Spleen (tissue), 11 donors: ENCODE measurements at regions not wholly inside any gene's neighbourhood (a gene's known extent, or its start where the extent isn't known, plus 50 kb on each side); places are given as distances from the start of the nearest gene placed in this dataset.
"Not testable (repeated sequence)": the region's sequence is repeated elsewhere in the genome, so short reads cannot be mapped to it uniquely, and the experiment has no call there.

ENCODE experiments used
- DNase-seq: peaks from one replicate; pipeline ENCODE4 v3.0.0-alpha.2; 2020
- H3K27ac ChIP-seq, 8 donors: fragments of 200-600 bp; sonication (generic) in 7 of 8; 1 replicate in 4 of 8; 2 replicates in 4 of 8; pipeline versions ENCODE4 v1.5.0 to v1.8.0; 2016 to 2021; ENCODE audit warnings: inconsistent platforms in 4 of 8, mild to moderate bottlenecking in 4 of 8, moderate library complexity in 1 of 8
- H3K27me3 ChIP-seq, 7 donors: fragments of 200-600 bp; sonication (generic) in 6 of 7; replicated peaks in 1 of 7; 1 replicate in 4 of 7; 2 replicates in 3 of 7; pipeline versions ENCODE4 v1.5.0 to v1.8.0; 2016 to 2021; ENCODE audit warnings: inconsistent platforms in 3 of 7, mild to moderate bottlenecking in 1 of 7
- H3K36me3 ChIP-seq, 6 donors: fragments of 200-600 bp; sonication (generic) in 5 of 6; 1 replicate in 4 of 6; 2 replicates in 2 of 6; pipeline versions ENCODE4 v1.5.0 to v1.8.0; 2016 to 2021; ENCODE audit warnings: inconsistent platforms in 2 of 6
- H3K4me1 ChIP-seq, 6 donors: fragments of 200-600 bp; sonication (generic) in 5 of 6; 1 replicate in 3 of 6; 2 replicates in 3 of 6; pipeline versions ENCODE4 v1.5.0 to v1.8.0; 2016 to 2021; ENCODE audit warnings: inconsistent platforms in 3 of 6
- H3K4me3 ChIP-seq, 8 donors: fragments of 200-600 bp; sonication (generic) in 7 of 8; 1 replicate in 4 of 8; 2 replicates in 4 of 8; pipeline versions ENCODE4 v1.5.0 to v1.8.0; 2016 to 2021; ENCODE audit warnings: inconsistent platforms in 4 of 8, mild to moderate bottlenecking in 4 of 8, moderate library complexity in 2 of 8
- H3K9me3 ChIP-seq, 8 donors: fragments of 200-600 bp; sonication (generic) in 7 of 8; 1 replicate in 4 of 8; 2 replicates in 4 of 8; pipeline versions ENCODE4 v1.5.0 to v1.8.0; 2016 to 2021; ENCODE audit warnings: inconsistent platforms in 4 of 8
- POLR2A ChIP-seq, 3 donors: fragments of 450-650 bp; IDR thresholded peaks; one replicate each; pipeline ENCODE4 v1.5.1; 2017; ENCODE audit warnings: antibody characterized with exemption in 3 of 3, mild to moderate bottlenecking in 1 of 3
- POLR2AphosphoS5 ChIP-seq, 3 donors: sonication (generic); formaldehyde crosslinking; IDR thresholded peaks; one replicate each; pipeline ENCODE4 v1.5.1; 2017; ENCODE audit warnings: antibody characterized with exemption in 3 of 3
- WGBS, 5 donors: extraction: QIAGEN DNeasy Blood & Tissue Kit in 3 of 5; methylation state at CpG; one replicate each; pipeline versions ENCODE4 v1.1.5 to v1.1.7; 2013 to 2018; 5-methylcytosine and 5-hydroxymethylcytosine counted together
- intact Hi-C: fragments of 100-400 bp; cut with DNase I; formaldehyde crosslinking; loops from one replicate; pipeline ENCODE4 v1.15.0; 2023; ENCODE audit warnings: low total_unique reads
- TF ChIP-seq, protein P1 (sequence below), 11 experiments: fragments of 200-600 bp in 7 of 11; fragments of 450-650 bp in 4 of 11; sonication (generic) in 4 of 11; IDR thresholded peaks in 8 of 11; conservative IDR thresholded peaks in 3 of 11; 1 replicate in 7 of 11; 2 replicates in 4 of 11; pipeline versions ENCODE4 v1.4.0 to v1.8.0; 2016 to 2021; ENCODE audit warnings: antibody characterized with exemption in 11 of 11, inconsistent platforms in 4 of 11, mild to moderate bottlenecking in 1 of 11
- donor health status: healthy with polysubstance abuse.
- donor health status: DM: no; HTN: no; CAD: no; lungs with moderate emphysema.
- donor health status: DM: no; HTN: no; CAD: no.
- donor health status: Bipolar disorder and iron deficiency.
- donor health status: healthy.
- donor health status: DM: no; HTN: no; CAD: no.
- donor health status: DM: yes; HTN: yes; CAD: no.

DNA sequence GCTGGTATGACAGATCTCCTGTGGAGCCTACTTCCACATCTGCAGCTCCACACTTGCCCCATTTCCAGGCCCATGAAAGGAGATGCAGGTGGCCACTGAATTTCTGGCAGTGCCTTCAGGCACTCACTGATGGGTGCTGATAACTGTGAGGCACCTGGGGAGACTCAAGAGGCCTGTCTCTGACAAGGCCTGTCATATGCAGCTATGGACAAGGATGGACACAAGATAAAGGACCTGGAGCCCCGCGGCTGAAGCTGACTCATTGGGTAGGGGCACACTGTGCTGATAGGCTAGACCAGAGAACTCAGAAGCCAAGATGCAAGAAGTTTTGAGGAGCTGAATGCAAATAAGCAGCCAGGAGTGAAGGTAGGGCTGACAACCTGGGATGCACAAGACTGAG is 81.0 kb upstream of the LRFN2 start:
- 83 to 98% (median 96%) methylated on average over 2 of the region's 2 CpGs for WGBS, 5 donors
- peak; percentile 59 for DNase-seq
- intact Hi-C loops, result no loop called here
- no peak overlapping the region for H3K4me3 ChIP-seq
- H3K4me1 ChIP-seq, result no peaks in the 10 kb centered on the region
- no peak for TF ChIP-seq POLR2AphosphoS5 (IDR thresholded peaks at IDR 0.05)
- TF ChIP-seq, protein P1, sequence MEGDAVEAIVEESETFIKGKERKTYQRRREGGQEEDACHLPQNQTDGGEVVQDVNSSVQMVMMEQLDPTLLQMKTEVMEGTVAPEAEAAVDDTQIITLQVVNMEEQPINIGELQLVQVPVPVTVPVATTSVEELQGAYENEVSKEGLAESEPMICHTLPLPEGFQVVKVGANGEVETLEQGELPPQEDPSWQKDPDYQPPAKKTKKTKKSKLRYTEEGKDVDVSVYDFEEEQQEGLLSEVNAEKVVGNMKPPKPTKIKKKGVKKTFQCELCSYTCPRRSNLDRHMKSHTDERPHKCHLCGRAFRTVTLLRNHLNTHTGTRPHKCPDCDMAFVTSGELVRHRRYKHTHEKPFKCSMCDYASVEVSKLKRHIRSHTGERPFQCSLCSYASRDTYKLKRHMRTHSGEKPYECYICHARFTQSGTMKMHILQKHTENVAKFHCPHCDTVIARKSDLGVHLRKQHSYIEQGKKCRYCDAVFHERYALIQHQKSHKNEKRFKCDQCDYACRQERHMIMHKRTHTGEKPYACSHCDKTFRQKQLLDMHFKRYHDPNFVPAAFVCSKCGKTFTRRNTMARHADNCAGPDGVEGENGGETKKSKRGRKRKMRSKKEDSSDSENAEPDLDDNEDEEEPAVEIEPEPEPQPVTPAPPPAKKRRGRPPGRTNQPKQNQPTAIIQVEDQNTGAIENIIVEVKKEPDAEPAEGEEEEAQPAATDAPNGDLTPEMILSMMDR (IDR thresholded peaks at IDR 0.05 in 8 of 11, conservative IDR thresholded peaks at IDR 0.05 in 3 of 11), result no peak
- no peak for TF ChIP-seq POLR2A (IDR thresholded peaks at IDR 0.05)
- H3K27me3 ChIP-seq, result peaks cover 0 to 11% (median 0%) of the 10 kb centered on the region in 7 donors
- H3K9me3 ChIP-seq, result peaks cover 0 to 39% (median 26%) of the 10 kb centered on the region in 8 donors
- no peak overlapping the region for H3K27ac ChIP-seq
- no peaks in the 10 kb centered on the region for H3K36me3 ChIP-seq

DNA sequence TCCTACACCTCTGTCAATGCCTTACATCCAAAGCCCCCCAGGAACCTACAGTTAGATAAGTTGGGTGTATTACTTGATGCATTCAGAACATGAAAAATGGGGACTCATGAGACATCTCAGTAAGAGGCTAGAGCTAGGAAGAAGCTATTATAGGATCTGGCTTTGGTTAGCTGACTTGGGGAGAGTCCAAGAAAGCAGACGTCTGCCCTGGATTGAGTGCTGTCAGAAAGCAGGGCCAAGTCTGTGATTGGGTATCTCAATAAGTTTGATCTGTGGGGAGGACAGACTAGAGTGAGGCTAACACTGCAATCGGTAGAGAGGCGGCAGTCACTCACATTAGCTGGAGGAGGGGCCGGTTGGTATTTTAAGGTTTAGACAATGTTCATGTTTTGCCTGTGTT is 79.4 kb upstream of the LRFN2 start:
- Histone ChIP-seq H3K9me3 (peaks cover 0 to 47% (median 26%) of the 10 kb centered on the region in 8 donors), H3K4me3 (no peak overlapping the region), H3K27ac (no peak overlapping the region), H3K36me3 (no peaks in the 10 kb centered on the region), H3K27me3 (peaks cover 0 to 9% (median 0%) of the 10 kb centered on the region in 7 donors), H3K4me1 (no peaks in the 10 kb centered on the region)
- TF ChIP-seq POLR2A (IDR thresholded peaks at IDR 0.05), result no peak
- TF ChIP-seq POLR2AphosphoS5 (IDR thresholded peaks at IDR 0.05), result no peak
- TF ChIP-seq, protein P1 (IDR thresholded peaks at IDR 0.05 in 8 of 11, conservative IDR thresholded peaks at IDR 0.05 in 3 of 11), result no peak
- intact Hi-C loops, result no loop called here
- DNase-seq, result peak; percentile 12
- WGBS, 5 donors, result 79 to 88% (median 86%) methylated on average over 4 of the region's 4 CpGs

DNA sequence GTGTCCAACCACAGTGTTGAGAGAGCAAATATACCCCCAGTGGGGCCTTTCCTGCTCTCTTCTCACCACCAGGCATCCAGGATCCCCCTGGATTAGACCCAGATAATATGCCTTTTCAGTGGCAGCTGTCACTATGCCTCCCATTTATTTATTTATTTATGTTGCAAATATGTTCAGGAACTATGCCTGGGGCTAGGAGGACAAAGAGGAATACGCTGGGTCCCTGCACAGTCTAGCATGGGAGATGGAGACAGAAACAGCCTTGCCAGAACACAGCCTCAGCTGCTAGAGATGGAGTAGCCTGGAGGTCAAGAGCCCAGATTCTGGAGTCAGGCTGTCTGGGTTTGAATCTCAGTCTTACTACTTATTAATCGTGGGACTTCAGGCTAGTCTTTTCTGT is 74.6 kb upstream of the LRFN2 start:
- no peaks in the 10 kb centered on the region for H3K36me3 ChIP-seq
- H3K4me1 ChIP-seq, result no peaks in the 10 kb centered on the region
- intact Hi-C loops, result no loop called here
- no peak for DNase-seq
- no peak overlapping the region for H3K4me3 ChIP-seq
- H3K27ac ChIP-seq, result no peak overlapping the region
- H3K27me3 ChIP-seq, result peaks cover 0 to 7% (median 0%) of the 10 kb centered on the region in 7 donors
- TF ChIP-seq POLR2A (IDR thresholded peaks at IDR 0.05) (no peak), POLR2AphosphoS5 (IDR thresholded peaks at IDR 0.05) (no peak)
- TF ChIP-seq, protein P1 (IDR thresholded peaks at IDR 0.05 in 8 of 11, conservative IDR thresholded peaks at IDR 0.05 in 3 of 11), result no peak
- 83 to 92% (median 87%) methylated on average over 2 of the region's 2 CpGs for WGBS, 5 donors
- peaks cover 0 to 43% (median 24%) of the 10 kb centered on the region in 8 donors for H3K9me3 ChIP-seq

GRCh38 chr6:40656772-40657171 is 69.6 kb upstream of the LRFN2 start:
- intact Hi-C loops, H3K4me3 ChIP-seq, H3K36me3 ChIP-seq, H3K4me1 ChIP-seq, H3K9me3 ChIP-seq, H3K27ac ChIP-seq, H3K27me3 ChIP-seq, DNase-seq: not testable (repeated sequence)
- 90 to 96% (median 94%) methylated on average over 5 of the region's 5 CpGs for WGBS, 5 donors

- DNase-seq, result no peak
- no peak overlapping the region for H3K27ac ChIP-seq
- H3K27me3 ChIP-seq, result peaks cover 0 to 11% (median 0%) of the 10 kb centered on the region in 7 donors
- no peaks in the 10 kb centered on the region for H3K36me3 ChIP-seq
- no peaks in the 10 kb centered on the region for H3K9me3 ChIP-seq
- 93 to 100% (median 96%) methylated on average over 1 of the region's 1 CpG for WGBS, 5 donors
- TF ChIP-seq, protein P1 (IDR thresholded peaks at IDR 0.05 in 8 of 11, conservative IDR thresholded peaks at IDR 0.05 in 3 of 11), result no peak
- no peak for TF ChIP-seq POLR2AphosphoS5 (IDR thresholded peaks at IDR 0.05)
- no peak for TF ChIP-seq POLR2A (IDR thresholded peaks at IDR 0.05)
- H3K4me3 ChIP-seq, result no peak overlapping the region
- intact Hi-C loops, result no loop called here
- H3K4me1 ChIP-seq, result no peaks in the 10 kb centered on the region
Observed at GRCh38 chr6:40654828-40655227, 67.7 kb upstream of the LRFN2 start.
